MG63 (cell line): ENCODE measurements at regions not wholly inside any gene's neighbourhood (a gene's known extent, or its start where the extent isn't known, plus 50 kb on each side); places are given as distances from the start of the nearest gene placed in this dataset.
"Not testable (repeated sequence)": the region's sequence is repeated elsewhere in the genome, so short reads cannot be mapped to it uniquely, and the experiment has no call there.

Experiments used
- DNase-seq: peaks from one replicate; pipeline ENCODE4 v3.0.0-alpha.2; 2020
- H3K27me3 ChIP-seq: fragments of 250-450 bp; sonication (Bioruptor Pico); 2 replicates; pipeline ENCODE4 v1.5.1; 2020; ENCODE audit warnings: mild to moderate bottlenecking, moderate library complexity
- H3K36me3 ChIP-seq: fragments of 250-450 bp; sonication (Bioruptor Pico); 2 replicates; pipeline ENCODE4 v1.5.1; 2020; ENCODE audit warnings: mild to moderate bottlenecking, moderate library complexity
- H3K4me3 ChIP-seq: fragments of 250-450 bp; sonication (Bioruptor Pico); 2 replicates; pipeline ENCODE4 v1.5.1; 2020; ENCODE audit warnings: mild to moderate bottlenecking, moderate library complexity
- H3K9me3 ChIP-seq: fragments of 250-450 bp; sonication (Bioruptor Pico); 2 replicates; pipeline ENCODE4 v1.5.1; 2020; ENCODE audit warnings: mild to moderate bottlenecking, moderate library complexity

DNA sequence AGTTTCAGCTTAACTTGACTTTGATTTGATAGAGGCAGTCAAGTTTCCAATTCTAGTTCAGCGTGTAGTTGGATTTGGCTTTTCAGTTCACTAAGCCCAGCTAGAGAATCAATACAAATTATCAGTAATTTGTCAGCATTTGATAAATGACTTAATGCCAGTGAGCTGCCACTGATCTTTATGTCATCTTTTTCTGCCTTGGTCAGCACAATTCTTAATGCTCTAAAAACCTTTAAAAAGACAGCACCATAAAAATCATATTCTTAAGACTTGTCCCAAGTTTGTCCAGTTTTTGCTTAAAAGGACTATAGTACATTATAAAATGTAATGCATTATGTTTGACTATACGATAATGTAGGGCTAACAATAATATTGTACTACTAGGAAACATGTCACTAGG is 920.5 kb downstream of the LRFN5 start:
- H3K36me3 ChIP-seq: no peaks in the 10 kb centered on the region
- no peak for DNase-seq
- H3K4me3 ChIP-seq: no peak overlapping the region
- H3K27me3 ChIP-seq: no peaks in the 10 kb centered on the region
- H3K9me3 ChIP-seq: no peaks in the 10 kb centered on the region

DNA sequence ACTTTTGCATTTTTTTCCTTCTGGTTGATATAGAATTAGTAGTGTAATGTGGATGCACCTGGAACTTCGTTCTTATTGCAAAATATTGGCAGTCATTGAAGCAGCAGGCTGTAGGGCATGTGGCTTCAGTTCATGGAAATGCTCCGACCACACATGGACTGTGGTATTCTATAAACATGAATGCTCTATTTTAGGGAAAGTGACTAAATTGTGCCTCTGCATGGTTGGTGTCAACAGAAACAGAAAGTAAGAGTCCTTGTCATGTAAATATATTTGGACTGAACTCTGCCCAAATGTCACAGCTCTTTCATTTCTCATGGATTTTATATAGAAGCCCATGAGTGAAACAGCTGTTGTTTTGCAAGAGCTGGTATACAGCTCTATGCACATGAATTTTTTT is 917.0 kb downstream of the LRFN5 start:
- no peak overlapping the region for H3K4me3 ChIP-seq
- no peaks in the 10 kb centered on the region for H3K27me3 ChIP-seq
- H3K36me3 ChIP-seq: no peaks in the 10 kb centered on the region
- H3K9me3 ChIP-seq: no peaks in the 10 kb centered on the region
- DNase-seq: no peak

DNA sequence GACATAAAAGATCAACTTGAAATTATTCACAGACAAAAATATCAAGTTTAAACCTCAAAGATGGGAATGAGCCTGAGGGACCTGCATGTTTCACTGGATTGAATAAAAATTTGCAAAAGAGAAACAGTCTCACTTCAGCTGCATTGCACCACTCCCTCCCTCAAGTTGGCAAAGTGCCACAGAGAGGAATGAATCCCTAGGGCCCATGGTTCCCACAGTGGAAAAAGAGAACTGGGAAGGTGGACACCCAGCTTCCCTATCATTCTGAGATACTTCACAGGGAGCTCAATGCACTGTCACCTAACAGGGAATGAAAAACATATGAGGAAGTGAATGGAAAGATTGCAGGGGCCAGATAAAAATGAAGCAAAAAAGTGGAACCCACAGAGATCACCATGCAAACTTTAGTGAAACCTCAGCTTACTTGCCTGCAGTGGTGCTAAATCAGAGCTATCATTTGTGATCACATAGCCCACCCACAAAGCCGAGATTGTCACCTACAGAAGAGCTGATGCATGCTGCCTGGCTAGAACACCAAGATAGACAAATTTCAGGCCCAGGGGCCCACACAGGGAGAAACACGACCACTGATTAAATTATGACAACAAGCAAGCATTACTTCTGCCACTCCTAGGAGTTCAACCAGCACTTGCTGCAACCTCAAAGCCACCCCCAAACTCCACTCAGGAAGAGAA is 911.3 kb downstream of the LRFN5 start:
- no peaks in the 10 kb centered on the region for H3K27me3 ChIP-seq
- DNase-seq: no peak
- no peak overlapping the region for H3K4me3 ChIP-seq
- no peaks in the 10 kb centered on the region for H3K9me3 ChIP-seq
- no peaks in the 10 kb centered on the region for H3K36me3 ChIP-seq

DNA sequence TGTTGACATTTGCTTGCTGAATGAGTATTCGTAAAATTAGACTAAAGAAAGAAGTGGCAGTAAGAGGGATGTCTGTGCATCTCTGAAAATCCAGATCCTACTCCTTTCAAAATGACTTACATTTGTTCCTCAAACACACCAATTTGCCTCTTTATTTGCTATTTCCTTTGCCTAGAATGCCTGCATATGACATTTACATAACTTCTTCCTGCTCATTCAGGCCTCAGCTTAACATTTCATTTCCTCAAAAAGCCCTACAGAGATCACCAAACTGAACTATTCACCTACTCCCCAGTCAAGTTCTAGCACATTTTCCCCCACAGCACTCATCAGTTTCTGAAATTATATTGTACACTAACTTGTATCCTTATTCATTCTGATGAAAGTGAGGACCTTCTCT is 907.2 kb downstream of the LRFN5 start:
- H3K9me3 ChIP-seq: no peaks in the 10 kb centered on the region
- no peaks in the 10 kb centered on the region for H3K27me3 ChIP-seq
- no peak for DNase-seq
- H3K36me3 ChIP-seq: no peaks in the 10 kb centered on the region
- no peak overlapping the region for H3K4me3 ChIP-seq

DNA sequence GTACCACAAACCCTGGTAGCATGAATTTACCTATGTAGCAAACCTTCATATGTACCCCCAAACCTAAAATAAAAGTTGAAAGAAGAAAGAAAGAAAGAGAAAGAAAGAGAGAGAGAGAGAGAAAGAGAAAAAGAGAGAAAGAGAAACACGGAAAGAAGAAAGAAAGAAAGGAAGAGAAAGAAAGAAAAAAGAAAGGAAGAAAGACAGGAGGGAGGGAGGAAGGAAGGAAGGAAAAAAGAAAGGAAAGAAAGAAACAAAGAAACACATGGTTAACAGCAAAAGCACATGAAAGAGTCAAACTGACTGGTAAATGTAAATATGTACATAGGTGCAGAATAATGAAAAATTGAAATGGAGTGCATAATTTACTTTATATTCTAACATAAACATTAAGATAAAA is 903.4 kb downstream of the LRFN5 start:
- no peaks in the 10 kb centered on the region for H3K9me3 ChIP-seq
- no peak for DNase-seq
- H3K4me3 ChIP-seq: no peak overlapping the region
- no peaks in the 10 kb centered on the region for H3K27me3 ChIP-seq
- no peaks in the 10 kb centered on the region for H3K36me3 ChIP-seq

DNA sequence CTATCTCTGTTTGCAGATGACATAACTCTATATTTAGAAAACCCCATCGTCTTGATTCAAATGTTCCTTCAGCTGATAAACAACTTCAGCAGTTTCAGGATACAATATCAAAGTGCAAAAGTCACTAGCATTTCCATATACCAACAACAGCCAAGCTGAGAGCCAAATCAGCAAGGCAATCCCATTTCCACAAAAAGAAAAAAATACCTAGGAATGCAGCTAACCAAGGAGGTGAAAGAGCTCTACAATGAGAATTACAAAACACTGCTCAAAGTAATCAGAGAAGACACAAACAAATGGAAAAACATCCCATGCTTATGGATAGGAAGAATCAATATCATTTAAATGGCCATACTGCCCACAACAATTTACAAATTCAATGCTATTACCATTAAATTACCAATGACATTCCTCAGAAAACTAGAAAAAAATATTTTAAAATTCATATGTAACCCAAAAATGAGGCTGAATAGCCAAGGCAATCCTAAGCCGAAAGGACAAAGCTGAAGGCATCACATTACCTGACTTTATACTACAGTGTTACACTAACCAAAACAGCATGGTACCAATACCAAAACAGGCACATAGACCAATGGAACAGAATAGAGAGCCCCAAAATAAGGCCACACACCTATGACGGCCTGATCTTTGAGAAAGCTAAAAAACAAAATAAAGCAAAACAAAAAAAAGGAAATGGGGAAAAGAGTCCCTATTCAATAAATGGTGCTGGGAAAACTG is 901.7 kb downstream of the LRFN5 start:
- Histone ChIP-seq H3K27me3 (no peaks in the 10 kb centered on the region), H3K9me3 (no peaks in the 10 kb centered on the region), H3K4me3 (no peak overlapping the region), H3K36me3 (no peaks in the 10 kb centered on the region)
- DNase-seq: no peak

DNA sequence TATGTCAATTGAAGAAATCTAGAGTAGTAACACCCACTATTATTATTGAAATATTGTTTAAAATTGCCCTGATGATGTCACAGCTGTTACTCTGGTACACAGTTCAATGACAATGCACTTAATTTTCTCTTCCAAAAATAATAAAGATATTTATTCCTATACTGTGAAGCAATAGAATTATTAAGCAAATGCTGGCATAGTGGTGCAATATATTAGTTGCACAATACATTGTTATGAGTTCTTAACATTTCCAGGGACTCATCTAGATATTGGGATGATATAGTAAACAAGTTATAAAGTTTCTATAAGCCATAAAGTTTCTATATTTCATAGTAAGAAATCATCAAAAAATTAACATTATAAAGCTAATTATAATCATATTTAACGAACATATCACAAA is 897.8 kb downstream of the LRFN5 start:
- Histone ChIP-seq H3K27me3 (no peaks in the 10 kb centered on the region), H3K4me3 (no peak overlapping the region), H3K9me3 (no peaks in the 10 kb centered on the region), H3K36me3 (no peaks in the 10 kb centered on the region)
- no peak for DNase-seq

DNA sequence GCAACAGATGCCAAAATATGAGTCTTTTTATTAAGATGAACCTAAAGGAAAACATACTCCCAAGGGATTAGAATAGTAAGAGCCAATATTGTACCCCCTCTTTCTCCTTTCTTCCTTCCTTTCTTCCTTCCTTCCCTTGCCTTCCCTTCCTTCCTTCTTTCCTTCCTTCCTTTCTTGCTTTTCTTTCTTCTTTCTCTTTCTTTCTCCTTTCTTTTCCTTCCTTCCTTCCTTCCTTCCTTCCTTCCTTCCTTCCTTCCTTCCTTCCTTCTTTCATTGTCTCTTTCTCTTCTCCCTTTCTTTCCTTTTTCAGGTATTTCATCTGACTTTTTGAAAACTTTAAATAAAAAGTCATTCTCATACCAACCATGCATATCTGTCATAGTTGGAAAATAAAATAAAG is 892.5 kb downstream of the LRFN5 start:
- Histone ChIP-seq H3K9me3 (no peaks in the 10 kb centered on the region), H3K27me3 (no peaks in the 10 kb centered on the region), H3K36me3 (no peaks in the 10 kb centered on the region), H3K4me3 (no peak overlapping the region)
- no peak for DNase-seq

DNA sequence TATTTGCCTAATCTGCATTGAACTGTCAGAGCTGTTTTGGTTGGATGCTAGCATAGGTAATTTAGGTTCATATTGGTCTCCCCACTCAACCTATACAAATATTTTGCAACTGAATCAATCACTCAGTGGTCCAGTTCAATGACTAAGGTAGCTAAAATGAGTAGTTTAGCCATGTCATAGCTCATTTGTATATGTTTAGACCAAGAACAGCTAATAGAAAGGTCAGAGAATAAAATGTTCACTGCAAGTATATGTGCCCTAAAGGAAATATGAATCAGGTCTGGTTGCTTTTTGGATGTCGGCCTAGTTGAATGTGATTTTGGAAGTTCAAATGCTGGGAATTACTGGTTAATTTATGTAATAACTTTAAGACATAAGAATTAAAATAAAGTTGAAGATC is 883.9 kb downstream of the LRFN5 start:
- peak; percentile 7 for DNase-seq
- no peaks in the 10 kb centered on the region for H3K9me3 ChIP-seq
- no peak overlapping the region for H3K4me3 ChIP-seq
- H3K36me3 ChIP-seq: no peaks in the 10 kb centered on the region
- H3K27me3 ChIP-seq: no peaks in the 10 kb centered on the region

DNA sequence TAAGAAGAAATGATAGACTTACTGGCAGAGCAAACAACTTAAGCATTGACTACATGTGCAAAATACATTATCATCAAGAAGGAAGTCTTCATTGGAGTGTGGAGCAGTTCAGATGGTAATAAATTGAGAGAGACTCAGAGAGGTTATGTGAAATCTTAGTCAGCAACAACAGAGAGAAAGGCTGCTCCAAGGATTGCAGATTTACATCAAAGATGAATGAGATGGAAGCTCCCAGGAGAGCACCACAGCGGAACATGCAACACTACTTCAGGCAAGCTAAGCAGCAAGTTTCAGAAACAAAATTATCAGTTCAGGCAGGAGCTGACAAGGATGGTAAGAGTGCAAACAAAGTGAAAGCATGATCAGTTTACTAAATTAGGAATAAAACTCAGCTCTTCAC is 882.3 kb downstream of the LRFN5 start:
- H3K27me3 ChIP-seq: no peaks in the 10 kb centered on the region
- H3K4me3 ChIP-seq: no peak overlapping the region
- no peaks in the 10 kb centered on the region for H3K9me3 ChIP-seq
- DNase-seq: no peak
- no peaks in the 10 kb centered on the region for H3K36me3 ChIP-seq

DNA sequence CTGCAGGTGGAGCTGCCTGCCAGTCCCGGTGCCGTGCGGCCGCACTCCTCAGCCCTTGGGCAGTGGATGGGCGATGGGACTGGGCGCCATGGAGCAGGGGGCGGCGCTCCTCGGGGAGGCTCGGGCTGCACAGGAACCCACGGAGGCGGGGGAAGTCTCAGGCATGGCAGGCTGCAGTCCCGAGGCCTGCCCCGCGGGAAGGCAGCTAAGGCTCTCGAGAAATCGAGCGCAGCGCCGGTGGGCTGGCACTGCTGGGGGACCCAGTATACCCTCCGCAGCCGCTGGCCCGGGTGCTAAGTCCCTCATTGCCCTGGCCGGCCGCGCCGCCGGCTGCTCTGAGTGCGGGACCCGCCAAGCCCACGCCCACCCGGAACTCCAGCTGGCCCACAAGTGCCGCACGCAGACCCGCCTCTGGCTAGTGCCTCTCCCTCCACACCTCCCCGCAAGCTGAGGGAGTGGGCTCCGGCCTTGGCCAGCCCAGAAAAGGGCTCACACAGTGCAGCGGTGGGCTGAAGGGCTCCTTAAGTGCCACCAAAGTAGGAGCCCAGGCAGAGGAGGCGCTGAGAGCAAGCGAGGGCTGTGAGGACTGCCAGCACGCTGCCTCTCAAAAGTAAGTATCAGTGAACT is 875.8 kb downstream of the LRFN5 start:
- H3K36me3 ChIP-seq, DNase-seq, H3K9me3 ChIP-seq, H3K4me3 ChIP-seq, H3K27me3 ChIP-seq: not testable (repeated sequence)

DNA sequence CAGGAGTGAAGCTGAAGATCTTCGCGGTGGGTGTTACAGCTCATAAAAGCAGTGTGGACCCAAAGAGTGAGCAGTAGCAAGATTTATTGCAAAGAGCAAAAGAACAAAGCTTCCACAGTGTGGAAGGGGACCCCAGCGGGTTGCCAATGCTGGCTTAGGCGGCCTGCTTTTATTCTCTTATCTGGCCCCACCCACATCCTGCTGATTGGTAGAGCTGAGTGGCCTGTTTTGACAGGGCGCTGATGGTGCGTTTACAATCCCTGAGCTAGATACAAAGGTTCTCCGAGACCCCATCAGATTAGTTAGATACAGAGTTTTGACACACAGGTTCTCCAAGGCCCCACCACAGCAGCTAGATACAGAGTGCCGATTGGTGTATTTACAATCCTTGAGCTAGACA is 875.0 kb downstream of the LRFN5 start:
- not testable (repeated sequence) for H3K4me3 ChIP-seq, DNase-seq, H3K27me3 ChIP-seq, H3K36me3 ChIP-seq, H3K9me3 ChIP-seq

DNA sequence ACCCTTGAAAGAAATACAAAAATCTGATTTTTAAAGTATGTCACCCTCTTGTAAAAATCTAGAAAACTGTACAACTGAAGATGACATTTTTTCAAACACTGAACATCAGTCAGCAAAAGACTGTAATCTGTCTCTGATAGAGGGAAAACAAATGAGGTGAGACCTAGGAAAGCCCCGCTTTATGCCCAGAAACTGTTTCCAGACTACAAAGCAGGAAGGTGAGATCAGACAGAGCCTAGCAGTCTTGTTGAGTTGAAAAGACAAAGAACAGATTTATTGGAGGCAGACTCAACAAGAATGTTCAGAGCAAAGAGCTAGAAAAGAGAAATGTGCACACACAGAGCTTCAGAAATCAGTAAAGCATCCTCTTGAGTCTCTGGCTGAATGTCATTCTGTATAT is 873.6 kb downstream of the LRFN5 start:
- Histone ChIP-seq H3K27me3 (no peaks in the 10 kb centered on the region), H3K9me3 (no peaks in the 10 kb centered on the region), H3K4me3 (no peak overlapping the region), H3K36me3 (no peaks in the 10 kb centered on the region)
- no peak for DNase-seq

DNA sequence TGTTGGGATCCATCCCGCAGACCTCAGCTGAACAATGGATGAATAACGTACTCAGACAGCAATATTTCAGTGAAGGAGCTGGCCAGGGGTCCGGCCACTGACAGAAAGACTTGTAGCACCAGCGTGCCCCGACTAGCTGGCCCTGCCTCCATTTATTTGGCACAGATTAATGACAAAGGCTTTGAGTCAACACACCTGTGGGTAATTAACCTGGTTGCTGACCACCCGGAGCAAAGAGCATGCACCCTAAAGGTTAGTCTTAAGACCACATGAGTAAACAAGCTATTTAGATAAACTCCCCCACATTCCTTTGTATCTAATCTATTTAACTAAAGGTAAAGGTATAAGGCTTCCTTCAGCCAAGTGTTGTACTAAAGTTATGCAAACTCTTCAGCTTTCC is 868.6 kb downstream of the LRFN5 start:
- H3K9me3 ChIP-seq: no peaks in the 10 kb centered on the region
- no peaks in the 10 kb centered on the region for H3K27me3 ChIP-seq
- H3K4me3 ChIP-seq: no peak overlapping the region
- no peak for DNase-seq
- no peaks in the 10 kb centered on the region for H3K36me3 ChIP-seq

DNA sequence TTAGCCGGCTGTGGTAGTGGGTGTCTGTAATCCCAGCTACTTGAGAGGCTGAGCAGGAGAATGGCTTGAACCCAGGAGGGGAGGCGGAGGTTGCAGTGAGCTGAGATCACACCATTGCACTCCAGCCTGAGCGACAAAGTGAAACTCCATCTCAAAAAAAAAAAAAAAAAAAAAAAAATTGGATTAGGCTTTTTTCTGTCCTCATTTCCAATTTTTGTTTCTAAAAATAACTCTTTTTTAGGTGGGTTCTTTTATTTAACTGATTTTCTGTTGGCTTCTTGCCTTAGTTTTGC is 863.7 kb downstream of the LRFN5 start:
- Histone ChIP-seq H3K4me3 (no peak overlapping the region), H3K9me3 (no peaks in the 10 kb centered on the region), H3K36me3 (no peaks in the 10 kb centered on the region), H3K27me3 (no peaks in the 10 kb centered on the region)
- no peak for DNase-seq

DNA sequence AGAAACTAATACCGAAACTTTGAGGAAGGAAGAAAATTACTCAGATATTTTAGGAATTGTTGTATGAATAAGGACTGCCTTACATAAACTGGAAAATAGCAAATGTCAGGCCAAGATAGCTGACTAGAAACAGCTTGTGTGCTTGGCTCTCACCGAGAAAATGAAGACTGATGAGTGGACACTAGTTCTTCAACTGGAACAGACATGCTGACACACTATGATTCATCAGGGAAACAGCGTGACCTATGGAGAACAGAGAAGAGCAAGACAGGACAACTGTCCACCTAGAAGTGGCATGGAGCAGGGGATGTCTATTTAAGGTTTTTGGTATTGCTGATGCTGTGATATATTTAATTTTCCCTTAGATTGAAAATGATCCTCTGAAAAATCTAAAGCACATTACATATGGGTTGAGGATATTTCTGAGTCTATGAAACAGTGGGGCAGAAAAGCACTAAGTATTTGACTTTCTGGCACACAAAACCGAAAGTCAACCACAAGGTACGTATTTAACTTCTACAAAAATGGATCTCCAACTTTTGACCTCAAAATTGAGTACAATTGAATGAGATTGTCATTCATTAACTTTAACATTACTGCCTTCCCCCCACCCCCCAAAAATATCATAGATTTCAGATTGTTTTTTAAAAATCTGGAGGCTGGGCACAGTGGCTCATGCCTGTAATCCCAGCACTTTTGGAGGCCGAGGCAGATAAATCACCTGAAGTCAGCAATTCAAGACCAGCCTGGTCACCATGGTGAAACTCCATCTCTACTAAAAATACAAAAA is 863.2 kb downstream of the LRFN5 start:
- peak overlapping the region; percentile 13 for H3K4me3 ChIP-seq
- peak; percentile 45 for DNase-seq
- H3K27me3 ChIP-seq: no peaks in the 10 kb centered on the region
- no peaks in the 10 kb centered on the region for H3K9me3 ChIP-seq
- no peaks in the 10 kb centered on the region for H3K36me3 ChIP-seq

DNA sequence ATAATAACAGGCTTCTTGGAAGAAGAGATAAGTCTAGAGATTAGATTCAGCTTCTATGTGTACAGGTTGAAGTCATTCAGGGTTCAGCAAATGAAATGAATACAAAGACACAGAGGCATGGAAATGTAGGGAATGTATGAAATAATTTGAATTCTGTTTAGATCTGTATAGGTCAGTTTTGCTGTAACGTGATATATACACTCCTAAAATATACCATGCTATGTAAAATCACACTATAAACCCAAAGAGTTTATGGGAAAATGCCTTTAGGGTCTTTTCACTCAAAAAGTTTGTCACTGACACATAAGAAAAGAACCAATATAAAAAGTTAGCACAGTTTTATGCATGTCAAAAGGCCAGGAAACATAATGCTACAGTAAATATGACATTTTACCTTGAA is 854.0 kb downstream of the LRFN5 start:
- Histone ChIP-seq H3K36me3 (no peaks in the 10 kb centered on the region), H3K4me3 (no peak overlapping the region)
- DNase-seq: no peak

More for the DNA sequence above, 854.0 kb downstream of the LRFN5 start:
- Histone ChIP-seq H3K9me3 (no peaks in the 10 kb centered on the region), H3K27me3 (no peaks in the 10 kb centered on the region)
